SU-DHL-6 (cell line): ENCODE measurements at regions not wholly inside any gene's neighbourhood (a gene's known extent, or its start where the extent isn't known, plus 50 kb on each side); places are given as distances from the start of the nearest gene placed in this dataset.

Experiments
- EZH2phosphoT487 ChIP-seq: fragments of 200-600 bp; sonication (generic), shearing (Covaris generic); conservative IDR thresholded peaks from 2 replicates; pipeline ENCODE4 v1.6.1; 2018; ENCODE audit warnings: mild to moderate bottlenecking, antibody characterized with exemption, low read length, moderate library complexity, mixed read lengths
- TF ChIP-seq, protein P1 (sequence below): fragments of 200-600 bp; sonication (generic); IDR thresholded peaks from one replicate; pipeline ENCODE4 v1.5.1; 2017; ENCODE audit warnings: antibody characterized with exemption, mild to moderate bottlenecking, low read length, moderate library complexity; ENCODE audit not compliant: insufficient read depth, poor library complexity, severe bottlenecking

DNA sequence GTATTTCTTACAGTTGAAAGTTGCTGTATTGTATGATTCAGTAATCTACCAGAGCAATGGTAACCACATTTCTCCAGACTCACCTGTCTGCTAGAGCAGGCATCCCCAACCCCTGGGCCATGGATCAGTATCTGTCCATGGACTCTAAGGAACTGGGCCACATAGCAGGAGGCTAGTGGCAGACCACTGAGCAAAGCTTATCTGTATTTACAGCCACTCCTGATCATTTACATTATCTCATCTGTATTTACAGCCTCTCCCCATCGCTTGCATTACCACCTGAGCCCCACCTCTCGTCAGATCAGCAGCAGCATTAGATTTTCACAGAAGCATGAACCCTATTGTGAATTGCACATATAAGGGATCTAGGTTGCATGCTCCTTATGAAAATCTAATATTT is 60.3 kb upstream of the MANEA start:
- TF ChIP-seq, protein P1, sequence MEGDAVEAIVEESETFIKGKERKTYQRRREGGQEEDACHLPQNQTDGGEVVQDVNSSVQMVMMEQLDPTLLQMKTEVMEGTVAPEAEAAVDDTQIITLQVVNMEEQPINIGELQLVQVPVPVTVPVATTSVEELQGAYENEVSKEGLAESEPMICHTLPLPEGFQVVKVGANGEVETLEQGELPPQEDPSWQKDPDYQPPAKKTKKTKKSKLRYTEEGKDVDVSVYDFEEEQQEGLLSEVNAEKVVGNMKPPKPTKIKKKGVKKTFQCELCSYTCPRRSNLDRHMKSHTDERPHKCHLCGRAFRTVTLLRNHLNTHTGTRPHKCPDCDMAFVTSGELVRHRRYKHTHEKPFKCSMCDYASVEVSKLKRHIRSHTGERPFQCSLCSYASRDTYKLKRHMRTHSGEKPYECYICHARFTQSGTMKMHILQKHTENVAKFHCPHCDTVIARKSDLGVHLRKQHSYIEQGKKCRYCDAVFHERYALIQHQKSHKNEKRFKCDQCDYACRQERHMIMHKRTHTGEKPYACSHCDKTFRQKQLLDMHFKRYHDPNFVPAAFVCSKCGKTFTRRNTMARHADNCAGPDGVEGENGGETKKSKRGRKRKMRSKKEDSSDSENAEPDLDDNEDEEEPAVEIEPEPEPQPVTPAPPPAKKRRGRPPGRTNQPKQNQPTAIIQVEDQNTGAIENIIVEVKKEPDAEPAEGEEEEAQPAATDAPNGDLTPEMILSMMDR, result no peak
- no peak for TF ChIP-seq EZH2phosphoT487
